ENCODE measurements at regions not wholly inside any gene's neighbourhood (a gene's known extent, or its start where the extent isn't known, plus 50 kb on each side); places are given as distances from the start of the nearest gene placed in this dataset.
"Not testable (repeated sequence)": the region's sequence is repeated elsewhere in the genome, so short reads cannot be mapped to it uniquely, and the experiment has no call there.

- FAIRE-seq; H3K4me3 ChIP-seq (ENCODE audit: low read depth, low read length); H3K36me3 ChIP-seq (ENCODE audit: control insufficient read depth, insufficient read depth, low read length); H3K27me3 ChIP-seq (ENCODE audit: control insufficient read depth, insufficient read depth, low read length); DNase-seq (ENCODE audit: low read depth): not testable (repeated sequence)
These were observed 89.3 kb downstream of the CDRT15L2 start for GRCh38 chr17:20668868-20669267.

- H3K36me3 ChIP-seq (ENCODE audit: control insufficient read depth, insufficient read depth, low read length); DNase-seq (ENCODE audit: low read depth); FAIRE-seq; H3K27me3 ChIP-seq (ENCODE audit: control insufficient read depth, insufficient read depth, low read length); H3K4me3 ChIP-seq (ENCODE audit: low read depth, low read length): not testable (repeated sequence)
These were observed 91.0 kb downstream of the CDRT15L2 start for GRCh38 chr17:20670506-20670905.

GRCh38 chr17:20674374-20674773 is 94.8 kb downstream of the CDRT15L2 start:
- not testable (repeated sequence) for H3K27me3 ChIP-seq (ENCODE audit: control insufficient read depth, insufficient read depth, low read length); H3K4me3 ChIP-seq (ENCODE audit: low read depth, low read length); H3K36me3 ChIP-seq (ENCODE audit: control insufficient read depth, insufficient read depth, low read length); DNase-seq (ENCODE audit: low read depth); FAIRE-seq

GRCh38 chr17:20675707-20676106 is 96.2 kb downstream of the CDRT15L2 start:
- peak; percentile 52 for FAIRE-seq
- not testable (repeated sequence) for H3K27me3 ChIP-seq (ENCODE audit: control insufficient read depth, insufficient read depth, low read length); DNase-seq (ENCODE audit: low read depth)

DNA sequence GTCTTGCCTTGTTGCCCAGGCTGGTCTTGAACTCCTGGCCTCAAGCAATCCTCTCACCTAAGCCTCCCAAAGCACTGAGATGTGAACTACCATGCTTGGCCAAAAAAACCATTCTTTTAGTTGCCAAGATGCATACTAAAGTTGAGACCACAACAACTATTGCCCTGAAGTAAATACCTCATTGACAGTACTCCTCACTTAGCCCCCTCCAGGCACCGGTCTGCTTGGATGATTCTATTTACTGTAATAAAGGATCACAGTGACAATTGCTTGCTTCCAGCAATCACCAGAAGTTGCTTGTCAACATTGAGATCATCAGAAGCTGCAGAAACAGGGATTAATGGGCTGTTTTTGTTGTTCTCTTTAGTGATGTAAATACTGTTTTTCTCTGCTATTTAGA is 97.1 kb downstream of the CDRT15L2 start:
- H3K36me3 ChIP-seq (ENCODE audit: control insufficient read depth, insufficient read depth, low read length); H3K27me3 ChIP-seq (ENCODE audit: control insufficient read depth, insufficient read depth, low read length); H3K4me3 ChIP-seq (ENCODE audit: low read depth, low read length); FAIRE-seq; DNase-seq (ENCODE audit: low read depth): not testable (repeated sequence)

More at GRCh38 chr17:20675707-20676106, 96.2 kb downstream of the CDRT15L2 start:
- H3K4me3 ChIP-seq (ENCODE audit: low read depth, low read length); H3K36me3 ChIP-seq (ENCODE audit: control insufficient read depth, insufficient read depth, low read length): not testable (repeated sequence)

DNA sequence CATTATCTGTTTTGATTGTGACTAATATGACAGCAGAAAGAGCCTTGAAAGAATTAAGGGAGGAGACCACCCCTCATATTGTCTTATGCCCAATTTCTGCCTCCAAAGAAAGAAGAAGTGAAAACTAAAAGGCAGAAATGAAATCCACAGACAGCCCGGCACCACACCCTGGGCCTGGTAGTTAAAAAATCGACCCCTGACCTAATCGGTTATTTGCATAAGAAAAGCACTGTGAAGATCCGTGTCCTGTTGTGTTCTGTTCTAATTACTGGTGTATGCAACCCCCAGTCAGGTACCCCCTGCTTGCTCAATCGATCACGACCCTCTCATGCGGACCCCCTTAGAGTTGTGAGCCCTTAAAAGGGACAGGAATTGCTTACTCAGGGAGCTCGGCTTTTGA is 97.9 kb downstream of the CDRT15L2 start:
- not testable (repeated sequence) for DNase-seq (ENCODE audit: low read depth); H3K4me3 ChIP-seq (ENCODE audit: low read depth, low read length); H3K36me3 ChIP-seq (ENCODE audit: control insufficient read depth, insufficient read depth, low read length); FAIRE-seq; H3K27me3 ChIP-seq (ENCODE audit: control insufficient read depth, insufficient read depth, low read length)

DNA sequence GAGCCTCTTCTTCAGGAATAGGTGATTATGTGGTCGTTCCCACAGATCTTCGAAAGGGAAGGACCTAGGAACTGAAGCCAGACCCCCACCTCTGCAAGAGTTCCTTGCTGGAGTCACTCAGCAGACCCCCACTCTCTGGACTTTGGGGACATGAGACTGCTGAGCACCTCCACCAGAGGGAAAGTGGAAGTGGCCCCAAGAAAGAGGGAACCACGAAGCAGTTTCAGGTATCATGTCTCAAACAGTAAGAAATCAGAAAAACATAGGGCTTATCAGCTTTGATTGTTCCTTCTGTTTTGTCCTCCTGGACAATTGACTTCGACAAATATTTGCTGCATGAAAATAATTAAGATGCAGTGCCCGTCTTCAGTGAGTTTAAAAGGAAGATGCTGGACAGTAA is 98.9 kb downstream of the CDRT15L2 start:
- H3K4me3 ChIP-seq (ENCODE audit: low read depth, low read length); DNase-seq (ENCODE audit: low read depth); H3K36me3 ChIP-seq (ENCODE audit: control insufficient read depth, insufficient read depth, low read length); FAIRE-seq; H3K27me3 ChIP-seq (ENCODE audit: control insufficient read depth, insufficient read depth, low read length): not testable (repeated sequence)

GRCh38 chr17:20681746-20682722 is 102.5 kb downstream of the CDRT15L2 start:
- not testable (repeated sequence) for H3K4me3 ChIP-seq (ENCODE audit: low read depth, low read length); H3K36me3 ChIP-seq (ENCODE audit: control insufficient read depth, insufficient read depth, low read length); DNase-seq (ENCODE audit: low read depth); H3K27me3 ChIP-seq (ENCODE audit: control insufficient read depth, insufficient read depth, low read length)
- peak; percentile 68 for FAIRE-seq

DNA sequence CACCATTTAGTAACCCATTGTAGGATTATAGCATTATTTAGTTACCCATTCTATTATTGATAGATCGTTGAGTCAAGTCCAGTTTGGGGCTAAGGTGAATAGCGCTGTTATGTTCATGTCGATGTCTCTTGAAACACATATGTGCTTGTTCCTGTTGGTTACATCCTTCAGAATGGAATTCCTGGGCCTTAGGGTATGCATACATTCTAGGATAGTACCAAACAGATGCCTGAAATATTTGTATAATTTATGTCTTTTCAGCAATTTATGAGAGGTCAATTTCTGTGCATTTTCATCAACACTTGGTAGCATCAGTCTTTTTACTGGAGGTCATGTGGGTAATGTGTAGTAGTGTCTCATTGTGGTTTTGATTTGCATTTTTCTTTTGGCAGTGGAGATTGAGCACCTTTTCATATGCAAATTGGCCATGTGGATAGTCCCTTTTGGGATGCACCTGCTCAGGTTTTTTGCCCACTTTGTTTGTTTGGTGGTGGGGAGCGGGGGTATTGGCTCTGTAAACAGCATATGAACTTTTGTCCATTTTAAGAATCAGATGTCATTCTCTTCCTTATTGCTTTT is 104.2 kb downstream of the CDRT15L2 start:
- not testable (repeated sequence) for FAIRE-seq; H3K27me3 ChIP-seq (ENCODE audit: control insufficient read depth, insufficient read depth, low read length)

DNA sequence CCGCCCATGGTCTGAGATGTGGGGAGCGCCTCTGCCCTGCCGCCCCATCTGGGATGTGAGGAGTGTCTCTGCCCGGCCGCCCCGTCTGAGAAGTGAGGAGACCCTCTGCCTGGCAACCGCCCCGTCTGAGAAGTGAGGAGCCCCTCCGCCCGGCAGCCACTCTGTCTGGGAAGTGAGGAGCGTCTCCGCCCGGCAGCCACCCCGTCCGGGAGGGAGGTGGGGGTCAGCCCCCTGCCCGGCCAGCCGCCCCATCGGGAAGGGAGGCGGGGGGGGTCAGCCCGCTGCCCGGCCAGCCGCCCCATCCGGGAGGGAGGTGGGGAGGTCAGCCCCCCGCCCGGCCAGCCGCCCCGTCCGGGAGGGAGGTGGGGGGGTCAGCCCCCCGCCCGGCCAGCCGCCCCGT is 105.5 kb downstream of the CDRT15L2 start:
- not testable (repeated sequence) for DNase-seq (ENCODE audit: low read depth); H3K4me3 ChIP-seq (ENCODE audit: low read depth, low read length); H3K27me3 ChIP-seq (ENCODE audit: control insufficient read depth, insufficient read depth, low read length); FAIRE-seq; H3K36me3 ChIP-seq (ENCODE audit: control insufficient read depth, insufficient read depth, low read length)

More for the DNA sequence above, 104.2 kb downstream of the CDRT15L2 start:
- not testable (repeated sequence) for DNase-seq (ENCODE audit: low read depth); H3K4me3 ChIP-seq (ENCODE audit: low read depth, low read length); H3K36me3 ChIP-seq (ENCODE audit: control insufficient read depth, insufficient read depth, low read length)

- not testable (repeated sequence) for H3K4me3 ChIP-seq (ENCODE audit: low read depth, low read length); H3K36me3 ChIP-seq (ENCODE audit: control insufficient read depth, insufficient read depth, low read length); DNase-seq (ENCODE audit: low read depth); FAIRE-seq; H3K27me3 ChIP-seq (ENCODE audit: control insufficient read depth, insufficient read depth, low read length)
These were observed 108.1 kb downstream of the CDRT15L2 start for GRCh38 chr17:20687584-20687983.

GRCh38 chr17:20689170-20689749 is 109.7 kb downstream of the CDRT15L2 start:
- H3K36me3 ChIP-seq (ENCODE audit: control insufficient read depth, insufficient read depth, low read length); FAIRE-seq; DNase-seq (ENCODE audit: low read depth); H3K27me3 ChIP-seq (ENCODE audit: control insufficient read depth, insufficient read depth, low read length); H3K4me3 ChIP-seq (ENCODE audit: low read depth, low read length): not testable (repeated sequence)

- H3K4me3 ChIP-seq (ENCODE audit: low read depth, low read length); H3K36me3 ChIP-seq (ENCODE audit: control insufficient read depth, insufficient read depth, low read length); DNase-seq (ENCODE audit: low read depth); H3K27me3 ChIP-seq (ENCODE audit: control insufficient read depth, insufficient read depth, low read length); FAIRE-seq: not testable (repeated sequence)
These were observed 113.2 kb downstream of the CDRT15L2 start for GRCh38 chr17:20692706-20693105.

DNA sequence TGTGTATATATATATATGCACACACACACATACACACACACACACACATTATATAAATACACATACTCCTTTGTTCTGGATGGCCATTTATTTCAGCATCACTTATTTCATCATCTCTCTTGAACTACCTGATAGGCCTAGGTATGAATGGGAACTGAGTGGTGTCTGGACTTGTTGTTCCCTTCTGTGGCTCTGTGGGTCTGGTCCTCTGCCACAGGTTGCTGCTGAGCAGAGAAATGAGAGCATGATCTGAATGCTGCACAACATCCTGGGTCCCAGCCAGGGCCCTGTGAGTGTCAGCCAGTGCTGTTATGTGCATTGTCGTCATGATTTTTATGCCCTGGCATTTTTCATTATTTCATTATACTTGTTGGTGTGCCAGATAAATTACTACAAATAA is 116.3 kb downstream of the CDRT15L2 start:
- not testable (repeated sequence) for H3K27me3 ChIP-seq (ENCODE audit: control insufficient read depth, insufficient read depth, low read length); H3K4me3 ChIP-seq (ENCODE audit: low read depth, low read length); H3K36me3 ChIP-seq (ENCODE audit: control insufficient read depth, insufficient read depth, low read length)
- peak; percentile 87 for FAIRE-seq
- DNase-seq (ENCODE audit: low read depth) = peak; percentile 73

Measured in bronchial epithelial cell (primary cell).